Mesodermal cell (in vitro differentiated cells): ENCODE measurements at regions not wholly inside any gene's neighbourhood (a gene's known extent, or its start where the extent isn't known, plus 50 kb on each side); places are given as distances from the start of the nearest gene placed in this dataset.

Source experiments
- H3K27ac ChIP-seq: 2 replicates; pipeline ENCODE4 v1.7.0; 2013; ENCODE audit warnings: mild to moderate bottlenecking, low read depth, low read length, moderate library complexity; ENCODE audit not compliant: severe bottlenecking
- H3K36me3 ChIP-seq: 2 replicates; pipeline ENCODE4 v1.7.1; 2013; ENCODE audit warnings: mild to moderate bottlenecking, low read length, moderate library complexity; ENCODE audit not compliant: control insufficient read depth, insufficient read depth
- H3K4me1 ChIP-seq: one replicate; pipeline ENCODE4 v1.7.1; 2013; ENCODE audit warnings: mild to moderate bottlenecking, low read length; ENCODE audit not compliant: insufficient read depth, control insufficient read depth, poor library complexity, severe bottlenecking
- H3K4me3 ChIP-seq: 2 replicates; pipeline ENCODE4 v1.7.0; 2013; ENCODE audit warnings: low read length, control low read depth, mild to moderate bottlenecking; ENCODE audit not compliant: insufficient read depth, poor library complexity, severe bottlenecking; ENCODE audit errors: extremely low read depth
- H3K9me3 ChIP-seq: 2 replicates; pipeline ENCODE4 v1.7.1; 2013; ENCODE audit warnings: mild to moderate bottlenecking, low read length, moderate library complexity; ENCODE audit not compliant: control insufficient read depth
- WGBS, 2 experiments: methylation state at CpG; one replicate each; pipeline ENCODE4 v1.1.5; 2013; ENCODE audit warnings: missing lambda C conversion rate in 2 of 2; ENCODE audit not compliant: insufficient coverage in 2 of 2; 5-methylcytosine and 5-hydroxymethylcytosine counted together

DNA sequence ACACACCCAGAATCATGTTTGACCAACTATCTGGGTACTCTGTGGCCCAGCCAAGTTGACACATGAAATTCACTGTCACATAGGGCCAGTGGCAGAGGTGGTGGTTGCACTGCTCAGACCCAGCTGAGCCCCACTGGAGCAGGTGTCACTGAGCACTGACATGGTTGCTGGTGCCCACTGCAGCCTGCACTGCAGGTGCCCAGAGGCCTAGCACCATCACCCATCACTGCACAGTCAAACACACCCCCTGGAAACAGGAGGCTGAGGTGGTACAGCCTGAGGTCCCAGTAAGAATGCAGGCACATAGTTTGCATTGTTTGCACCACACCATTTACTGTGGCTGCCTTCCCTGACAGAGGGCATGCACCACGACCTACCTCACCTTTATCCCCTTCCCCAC lies 278.7 kb upstream of the MGAT5 start:
- Histone ChIP-seq H3K27ac (no peak overlapping the region), H3K4me1 (peaks cover 10% of the 10 kb centered on the region), H3K36me3 (no peaks in the 10 kb centered on the region), H3K4me3 (no peak overlapping the region), H3K9me3 (no peaks in the 10 kb centered on the region)
- WGBS, 2 experiments: 43 to 83% methylated on average over 1 of the region's 1 CpG

DNA sequence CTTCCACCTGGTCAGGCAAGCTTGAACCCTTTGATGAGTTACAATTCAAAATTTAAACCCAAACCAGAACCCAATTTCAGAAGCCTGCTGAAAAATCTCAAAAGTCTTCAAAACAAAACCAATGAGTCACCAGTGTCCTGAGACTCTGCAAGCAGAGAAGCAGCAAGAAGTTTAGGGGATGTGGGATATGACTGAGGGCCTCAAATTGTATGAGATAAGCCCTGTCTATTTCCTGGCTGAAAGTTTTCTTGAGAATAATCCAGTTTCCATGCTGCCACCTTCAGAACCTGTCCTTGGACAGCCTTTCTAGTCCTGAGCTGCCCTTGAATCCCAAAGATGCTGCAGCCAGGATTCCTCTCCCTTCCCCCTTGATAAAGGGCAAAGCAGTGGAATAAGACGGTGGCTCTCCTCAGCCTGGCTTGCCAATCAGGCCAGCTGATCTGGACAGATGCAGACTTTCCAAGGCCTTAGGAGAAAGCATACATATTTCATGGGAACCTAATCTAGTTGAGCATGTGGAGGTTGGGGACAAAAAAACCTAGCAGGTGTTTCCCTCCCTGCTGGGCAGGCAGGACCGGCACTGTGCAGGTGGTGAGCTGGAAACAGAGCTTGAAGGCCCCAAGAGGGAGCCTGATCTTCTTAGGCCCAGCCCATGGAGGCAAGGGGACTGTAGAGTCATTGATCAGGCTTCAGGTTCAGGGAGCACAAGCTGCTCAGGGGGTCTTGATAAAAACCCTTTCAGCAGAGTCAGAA lies 278.0 kb upstream of the MGAT5 start:
- no peaks in the 10 kb centered on the region for H3K9me3 ChIP-seq
- H3K4me1 ChIP-seq: peaks cover 10% of the 10 kb centered on the region
- H3K36me3 ChIP-seq: no peaks in the 10 kb centered on the region
- no peak overlapping the region for H3K4me3 ChIP-seq
- no peak overlapping the region for H3K27ac ChIP-seq
- 0% methylated on average over 1 of the region's 2 CpGs for WGBS, 2 experiments

DNA sequence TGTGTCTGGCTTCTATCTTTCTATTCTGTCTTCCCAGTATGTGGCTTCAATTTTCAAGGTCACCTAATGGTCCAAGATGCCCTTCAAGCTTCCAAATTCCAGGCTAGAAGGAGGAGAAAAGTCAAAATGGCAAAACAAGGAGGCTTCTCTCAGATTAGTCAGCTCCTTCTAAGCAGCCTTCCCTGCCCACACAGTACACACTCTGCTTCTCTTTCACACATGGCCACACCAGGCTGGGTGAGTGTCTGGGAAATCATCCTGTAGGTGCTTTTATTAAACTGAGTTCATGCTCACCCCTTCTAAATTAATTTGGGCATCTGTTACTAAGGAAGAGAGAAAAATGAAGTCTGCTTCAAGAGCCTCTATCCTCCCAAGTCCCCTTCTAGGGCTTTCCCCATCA lies 277.2 kb upstream of the MGAT5 start:
- no peak overlapping the region for H3K4me3 ChIP-seq
- peaks cover 10% of the 10 kb centered on the region for H3K4me1 ChIP-seq
- no peak overlapping the region for H3K27ac ChIP-seq
- H3K36me3 ChIP-seq: no peaks in the 10 kb centered on the region
- H3K9me3 ChIP-seq: no peaks in the 10 kb centered on the region

DNA sequence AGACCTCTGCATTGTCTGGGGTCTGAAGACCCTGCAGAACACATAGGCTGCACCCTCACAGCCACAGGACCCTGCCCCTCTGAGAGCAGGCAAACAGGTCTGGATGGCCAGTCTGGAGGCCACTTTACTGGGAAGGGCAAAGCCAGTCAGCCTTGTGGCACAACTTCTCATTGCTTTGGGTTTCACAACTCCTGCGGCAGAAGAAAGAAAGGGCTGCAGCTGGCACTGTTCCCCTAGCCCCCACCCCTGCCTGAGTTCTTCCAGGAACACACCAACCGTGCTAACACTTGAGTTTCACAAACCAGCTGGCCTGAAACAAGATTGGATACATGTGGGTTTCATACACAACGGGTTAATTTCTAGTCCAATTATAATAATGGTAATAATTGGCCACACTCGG lies 276.5 kb upstream of the MGAT5 start:
- Histone ChIP-seq H3K4me1 (peaks cover 10% of the 10 kb centered on the region), H3K27ac (no peak overlapping the region), H3K4me3 (no peak overlapping the region), H3K36me3 (no peaks in the 10 kb centered on the region), H3K9me3 (no peaks in the 10 kb centered on the region)
- 92 to 100% methylated on average over 2 of the region's 4 CpGs for WGBS, 2 experiments

DNA sequence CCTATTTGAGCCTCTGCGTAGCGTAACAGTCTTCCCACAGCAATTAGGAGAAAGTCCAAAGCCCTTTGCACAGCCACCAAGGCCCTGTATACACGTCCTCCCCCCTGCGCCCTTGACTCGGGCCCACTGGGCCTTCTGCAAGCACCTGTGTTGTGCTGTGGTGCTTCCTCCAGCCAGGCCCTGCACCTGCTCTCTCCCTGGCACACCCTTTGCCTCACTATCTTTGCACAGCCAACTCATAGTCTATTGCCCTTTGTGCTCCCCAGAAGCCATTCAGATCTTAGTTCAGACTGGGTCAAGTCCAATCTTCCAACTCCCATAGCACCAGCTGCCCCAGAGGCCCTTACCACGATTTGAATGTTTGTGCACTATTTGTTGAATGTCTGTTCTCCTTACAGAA lies 271.6 kb upstream of the MGAT5 start:
- H3K4me1 ChIP-seq: peaks cover 13% of the 10 kb centered on the region
- no peaks in the 10 kb centered on the region for H3K9me3 ChIP-seq
- H3K36me3 ChIP-seq: no peaks in the 10 kb centered on the region
- no peak overlapping the region for H3K27ac ChIP-seq
- H3K4me3 ChIP-seq: no peak overlapping the region
- WGBS, 2 experiments: 87 to 100% methylated on average over 5 of the region's 6 CpGs

DNA sequence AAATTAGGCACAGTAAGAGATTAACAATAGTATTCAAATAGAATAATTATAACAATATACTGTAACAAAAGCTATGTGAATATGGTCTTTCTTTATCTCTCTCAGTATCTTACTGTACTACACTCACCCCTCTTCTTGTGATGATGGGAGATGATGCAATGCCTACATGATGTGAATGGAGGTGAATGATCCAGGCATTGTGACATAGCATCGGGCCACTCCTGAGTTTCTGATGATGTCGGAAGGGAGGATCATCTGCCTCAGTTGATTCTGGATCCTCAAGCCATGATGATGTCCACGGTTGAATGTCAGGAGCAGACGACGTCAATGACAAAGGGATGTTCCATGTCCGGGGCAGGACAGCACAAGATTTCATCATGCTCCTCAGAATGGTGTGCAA lies 268.3 kb upstream of the MGAT5 start:
- peaks cover 17% of the 10 kb centered on the region for H3K4me1 ChIP-seq
- peak overlapping the region; percentile 82 for H3K27ac ChIP-seq
- no peaks in the 10 kb centered on the region for H3K9me3 ChIP-seq
- no peak overlapping the region for H3K4me3 ChIP-seq
- 91 to 98% methylated on average over 5 of the region's 6 CpGs for WGBS, 2 experiments
- H3K36me3 ChIP-seq: no peaks in the 10 kb centered on the region

DNA sequence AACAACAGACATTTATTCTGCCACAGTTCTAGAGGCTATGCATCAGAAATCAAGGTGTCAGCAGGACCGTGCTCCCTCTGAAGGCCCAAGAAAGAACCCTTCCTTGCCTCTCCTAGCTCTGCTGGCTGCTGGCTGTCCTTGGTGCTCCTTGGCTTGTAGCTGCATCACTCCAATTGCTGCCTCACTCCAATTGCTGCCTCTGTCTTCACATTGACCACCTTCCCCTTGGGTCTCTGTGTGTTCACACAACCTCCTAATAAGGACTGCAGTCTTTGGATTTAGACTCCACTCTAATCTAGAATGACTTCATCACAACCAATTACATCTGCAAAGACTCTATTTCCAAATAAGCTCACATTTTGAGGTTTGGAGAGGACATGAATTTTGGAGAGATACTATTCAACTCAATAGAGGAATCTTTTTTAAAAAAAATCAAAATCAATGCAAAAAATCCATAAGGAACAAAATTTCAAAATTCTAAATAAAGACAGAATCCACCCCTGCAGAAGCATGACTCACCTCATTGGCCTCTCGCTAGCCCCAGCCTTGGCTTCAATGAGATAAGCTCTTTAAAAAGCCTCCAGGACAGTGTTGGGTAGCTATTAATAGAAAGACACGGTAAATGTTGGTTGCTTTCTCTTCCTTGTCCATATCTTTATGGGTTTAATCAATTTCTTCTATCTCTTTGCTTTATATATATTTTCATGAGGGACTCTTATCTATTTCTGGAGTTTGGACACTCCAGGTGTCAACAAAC lies 267.6 kb upstream of the MGAT5 start:
- WGBS, 2 experiments: 74 to 92% methylated on average over 1 to 2 of the region's 3 CpGs

DNA sequence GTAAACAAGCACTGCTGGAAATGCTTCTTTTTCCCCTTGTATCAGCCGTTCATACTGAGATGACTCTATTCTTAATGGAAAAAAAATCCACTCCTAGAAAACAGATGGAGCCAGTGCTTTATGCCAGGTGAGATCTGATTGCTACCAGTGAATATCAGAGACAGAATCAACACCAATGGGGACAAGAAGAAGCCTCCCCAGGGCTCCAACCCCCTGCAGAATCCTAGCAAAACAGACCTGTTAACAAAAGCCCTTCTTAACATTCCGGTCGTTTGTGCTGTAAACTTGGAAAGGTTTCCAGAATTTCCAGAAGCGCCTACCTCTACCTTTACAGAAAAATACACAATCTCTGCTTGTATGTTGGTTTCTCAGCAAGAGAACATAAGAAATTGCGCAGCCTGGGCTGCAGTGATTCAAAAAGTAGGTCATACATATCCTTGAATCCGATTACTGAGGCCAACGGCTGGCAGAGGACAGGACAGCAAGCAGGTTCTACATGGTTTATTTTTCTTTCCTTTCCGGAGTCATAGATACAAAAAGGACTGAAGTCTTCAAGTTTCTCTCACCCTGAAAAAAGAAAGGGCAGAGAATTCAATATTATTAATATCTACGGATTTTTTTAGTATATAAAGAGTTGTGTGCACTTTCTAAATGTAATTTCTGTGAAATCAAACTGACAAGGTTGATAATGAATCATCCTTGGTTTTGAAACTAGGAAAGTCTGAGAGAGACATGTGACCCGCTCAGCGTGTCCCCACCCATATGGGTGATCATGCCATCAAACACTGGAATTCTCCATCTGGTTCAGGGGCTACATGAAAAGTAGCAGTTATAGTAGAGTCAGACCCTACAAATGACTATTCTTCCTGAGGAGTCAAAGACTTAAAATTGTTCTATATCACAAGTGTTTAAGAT lies 266.7 kb upstream of the MGAT5 start:
- WGBS, 2 experiments: 87 to 90% methylated on average over 4 to 6 of the region's 11 CpGs
- no peak overlapping the region for H3K4me3 ChIP-seq
- peak overlapping the region; percentile 82 for H3K27ac ChIP-seq

More for the DNA sequence above, 267.6 kb upstream of the MGAT5 start:
- Histone ChIP-seq H3K9me3 (no peaks in the 10 kb centered on the region), H3K36me3 (no peaks in the 10 kb centered on the region), H3K27ac (peak overlapping the region; percentile 82), H3K4me1 (peaks cover 17% of the 10 kb centered on the region), H3K4me3 (no peak overlapping the region)

DNA sequence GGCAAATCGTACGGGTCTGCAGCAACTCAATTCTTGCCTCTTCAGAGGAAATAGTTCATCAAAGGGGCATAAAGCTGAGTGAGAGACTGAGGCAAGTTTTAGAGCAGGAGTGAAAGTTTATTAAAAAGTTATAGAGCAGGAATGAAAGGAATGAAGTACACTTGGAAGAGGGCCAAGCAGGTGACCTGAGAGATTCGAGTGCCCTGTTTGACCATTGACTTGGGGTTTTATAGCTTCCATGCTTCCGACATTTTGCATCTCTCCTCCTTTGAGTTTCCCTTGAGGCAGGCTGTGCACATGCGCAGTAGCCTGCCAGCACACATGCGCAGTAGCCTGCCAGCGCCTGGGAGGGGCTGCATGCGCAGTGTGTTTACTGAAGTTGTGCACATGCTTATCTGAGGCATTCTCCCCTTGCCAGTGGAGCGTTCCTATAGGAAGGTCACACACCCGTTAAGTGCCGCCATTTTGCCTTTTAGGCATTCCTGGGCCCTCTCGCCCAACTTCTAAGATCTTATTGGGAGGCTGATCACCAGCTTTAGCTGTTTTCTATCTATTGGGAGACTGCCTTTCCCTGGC lies 265.5 kb upstream of the MGAT5 start:
- H3K4me3 ChIP-seq: no peak overlapping the region
- no peaks in the 10 kb centered on the region for H3K9me3 ChIP-seq
- no peak overlapping the region for H3K27ac ChIP-seq
- no peaks in the 10 kb centered on the region for H3K36me3 ChIP-seq
- peaks cover 17% of the 10 kb centered on the region for H3K4me1 ChIP-seq
- 94 to 95% methylated on average over 11 to 12 of the region's 12 CpGs for WGBS, 2 experiments

More for the DNA sequence above, 266.7 kb upstream of the MGAT5 start:
- peaks cover 17% of the 10 kb centered on the region for H3K4me1 ChIP-seq
- no peaks in the 10 kb centered on the region for H3K36me3 ChIP-seq
- no peaks in the 10 kb centered on the region for H3K9me3 ChIP-seq

DNA sequence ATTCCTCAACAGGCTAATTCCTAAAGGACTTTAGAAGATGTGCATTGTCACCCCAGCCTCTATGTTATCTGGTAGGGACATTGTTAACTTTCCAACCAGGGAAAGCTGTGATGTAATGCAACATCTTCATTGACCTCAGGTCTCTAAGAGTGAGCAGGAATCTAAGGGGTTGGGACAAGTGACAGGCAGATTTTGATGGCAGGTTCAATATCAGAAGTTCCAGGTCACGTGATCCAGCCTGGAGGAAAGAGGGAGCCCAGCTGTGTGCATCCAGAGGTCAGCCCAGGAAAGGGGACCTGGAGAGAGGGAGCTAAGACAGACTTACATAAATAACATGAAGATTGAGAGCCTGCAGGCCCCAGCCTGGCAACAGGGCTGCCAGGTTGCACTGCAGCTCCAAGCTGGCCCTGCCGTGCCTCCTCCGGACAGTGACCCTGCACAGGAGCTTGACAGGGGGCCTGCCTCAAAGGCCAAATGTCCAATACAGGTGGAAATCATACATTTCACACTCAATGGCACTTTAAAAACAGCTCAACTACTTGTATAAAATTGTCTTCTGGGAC lies 262.2 kb upstream of the MGAT5 start:
- Histone ChIP-seq H3K4me3 (no peak overlapping the region), H3K36me3 (no peaks in the 10 kb centered on the region), H3K4me1 (peaks cover 10% of the 10 kb centered on the region), H3K27ac (no peak overlapping the region), H3K9me3 (no peaks in the 10 kb centered on the region)
- WGBS, 2 experiments: 77 to 90% methylated on average over 2 to 3 of the region's 3 CpGs
